ENCODE measurements at regions not wholly inside any gene's neighbourhood (a gene's known extent, or its start where the extent isn't known, plus 50 kb on each side); places are given as distances from the start of the nearest gene placed in this dataset.

DNA sequence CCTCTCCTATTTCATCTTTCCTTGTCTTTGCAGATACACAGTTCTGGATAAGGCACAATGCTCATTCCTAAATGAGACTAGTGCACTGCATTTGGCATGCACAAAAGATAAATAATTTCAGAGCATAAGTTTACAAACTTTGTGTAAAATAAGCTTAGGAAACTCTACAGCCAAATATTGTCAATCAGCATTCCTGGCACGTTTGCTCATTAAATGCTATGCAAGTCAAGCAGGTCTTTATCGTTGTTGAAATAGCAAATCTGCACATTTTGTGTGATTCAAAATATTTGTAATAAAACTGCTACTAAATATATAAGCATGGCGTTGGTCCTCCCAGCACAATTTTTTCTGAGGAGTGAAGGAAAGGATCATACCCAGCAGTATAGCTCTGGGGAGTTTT, 322.1 kb upstream of the NOCT start:
- no peaks in the 10 kb centered on the region for H3K9me3 ChIP-seq
- H3K4me3 ChIP-seq, result no peak overlapping the region
- H3K27me3 ChIP-seq (replicated peaks in 1 of 7), result peaks cover 0 to 8% (median 0%) of the 10 kb centered on the region in 7 donors
- intact Hi-C loops (cut with DNase I; ENCODE audit: low total_unique reads), result no loop called here
- WGBS, 5 donors, result 59 to 85% (median 69%) methylated on average over 3 of the region's 3 CpGs
- no peak overlapping the region for H3K27ac ChIP-seq
- no peaks in the 10 kb centered on the region for H3K36me3 ChIP-seq
- no peaks in the 10 kb centered on the region for H3K4me1 ChIP-seq
- TF ChIP-seq POLR2AphosphoS5 (IDR thresholded peaks at IDR 0.05) (no peak), POLR2A (IDR thresholded peaks at IDR 0.05) (no peak)
- TF ChIP-seq, protein P1, sequence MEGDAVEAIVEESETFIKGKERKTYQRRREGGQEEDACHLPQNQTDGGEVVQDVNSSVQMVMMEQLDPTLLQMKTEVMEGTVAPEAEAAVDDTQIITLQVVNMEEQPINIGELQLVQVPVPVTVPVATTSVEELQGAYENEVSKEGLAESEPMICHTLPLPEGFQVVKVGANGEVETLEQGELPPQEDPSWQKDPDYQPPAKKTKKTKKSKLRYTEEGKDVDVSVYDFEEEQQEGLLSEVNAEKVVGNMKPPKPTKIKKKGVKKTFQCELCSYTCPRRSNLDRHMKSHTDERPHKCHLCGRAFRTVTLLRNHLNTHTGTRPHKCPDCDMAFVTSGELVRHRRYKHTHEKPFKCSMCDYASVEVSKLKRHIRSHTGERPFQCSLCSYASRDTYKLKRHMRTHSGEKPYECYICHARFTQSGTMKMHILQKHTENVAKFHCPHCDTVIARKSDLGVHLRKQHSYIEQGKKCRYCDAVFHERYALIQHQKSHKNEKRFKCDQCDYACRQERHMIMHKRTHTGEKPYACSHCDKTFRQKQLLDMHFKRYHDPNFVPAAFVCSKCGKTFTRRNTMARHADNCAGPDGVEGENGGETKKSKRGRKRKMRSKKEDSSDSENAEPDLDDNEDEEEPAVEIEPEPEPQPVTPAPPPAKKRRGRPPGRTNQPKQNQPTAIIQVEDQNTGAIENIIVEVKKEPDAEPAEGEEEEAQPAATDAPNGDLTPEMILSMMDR (IDR thresholded peaks at IDR 0.05 in 8 of 11, conservative IDR thresholded peaks at IDR 0.05 in 3 of 11), result no peak
- no peak for DNase-seq

DNA sequence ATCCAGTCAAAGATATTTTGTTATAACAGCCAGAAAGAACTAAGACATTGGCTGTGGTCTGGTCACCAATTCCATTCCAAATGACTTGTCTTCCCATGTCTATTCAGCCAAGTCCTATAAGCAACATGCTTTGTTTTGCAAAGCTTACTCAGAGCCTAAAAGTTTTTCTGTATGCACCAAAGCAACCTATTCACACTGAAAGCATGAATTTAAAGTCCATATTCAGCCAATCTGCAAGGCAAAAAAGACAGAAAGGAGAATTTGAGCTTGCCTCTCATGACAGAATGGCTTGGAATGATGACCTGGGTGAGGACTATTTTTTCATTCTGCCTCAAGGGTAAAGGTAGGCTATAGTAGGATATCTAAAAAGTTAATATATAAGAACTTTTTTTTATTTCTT, 323.2 kb upstream of the NOCT start:
- Histone ChIP-seq H3K4me1 (no peaks in the 10 kb centered on the region), H3K27me3 (replicated peaks in 1 of 7) (peaks cover 0 to 9% (median 0%) of the 10 kb centered on the region in 7 donors), H3K27ac (no peak overlapping the region), H3K4me3 (no peak overlapping the region), H3K9me3 (no peaks in the 10 kb centered on the region), H3K36me3 (no peaks in the 10 kb centered on the region)
- no peak for DNase-seq
- TF ChIP-seq, protein P1 (IDR thresholded peaks at IDR 0.05 in 8 of 11, conservative IDR thresholded peaks at IDR 0.05 in 3 of 11), result no peak
- TF ChIP-seq POLR2AphosphoS5 (IDR thresholded peaks at IDR 0.05) (no peak), POLR2A (IDR thresholded peaks at IDR 0.05) (no peak)
- intact Hi-C loops (cut with DNase I; ENCODE audit: low total_unique reads), result no loop called here

DNA sequence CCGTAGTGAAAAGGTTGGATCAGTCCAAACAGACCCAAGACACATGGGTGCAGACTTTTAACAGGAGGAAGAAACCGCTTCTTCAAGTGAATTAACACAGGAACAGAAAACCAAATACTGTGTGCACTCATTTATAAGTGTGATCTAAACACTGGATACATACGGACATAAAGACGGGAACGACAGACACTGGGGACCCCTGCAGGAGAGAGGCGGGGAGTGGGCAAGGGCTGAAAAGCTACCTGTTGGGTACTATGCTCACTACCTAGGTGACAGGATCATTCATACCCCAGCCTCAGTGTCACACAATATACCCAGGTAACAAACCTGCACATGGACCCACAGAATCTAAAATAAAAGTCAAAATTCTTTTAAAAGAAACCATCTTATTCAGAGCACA, 326.0 kb upstream of the NOCT start:
- no peaks in the 10 kb centered on the region for H3K9me3 ChIP-seq
- intact Hi-C loops (cut with DNase I; ENCODE audit: low total_unique reads), result loop anchor here (10.0 kb wide), 1 partner anchor 655 kb away; no protein-coding TSS in a partner anchor
- H3K4me3 ChIP-seq, result no peak overlapping the region
- H3K27ac ChIP-seq, result no peak overlapping the region
- no peak for TF ChIP-seq POLR2AphosphoS5 (IDR thresholded peaks at IDR 0.05)
- peaks cover 0 to 9% (median 0%) of the 10 kb centered on the region in 7 donors for H3K27me3 ChIP-seq (replicated peaks in 1 of 7)
- 81 to 94% (median 90%) methylated on average over 6 of the region's 6 CpGs for WGBS, 5 donors
- no peaks in the 10 kb centered on the region for H3K36me3 ChIP-seq
- no peaks in the 10 kb centered on the region for H3K4me1 ChIP-seq
- no peak for DNase-seq

DNA sequence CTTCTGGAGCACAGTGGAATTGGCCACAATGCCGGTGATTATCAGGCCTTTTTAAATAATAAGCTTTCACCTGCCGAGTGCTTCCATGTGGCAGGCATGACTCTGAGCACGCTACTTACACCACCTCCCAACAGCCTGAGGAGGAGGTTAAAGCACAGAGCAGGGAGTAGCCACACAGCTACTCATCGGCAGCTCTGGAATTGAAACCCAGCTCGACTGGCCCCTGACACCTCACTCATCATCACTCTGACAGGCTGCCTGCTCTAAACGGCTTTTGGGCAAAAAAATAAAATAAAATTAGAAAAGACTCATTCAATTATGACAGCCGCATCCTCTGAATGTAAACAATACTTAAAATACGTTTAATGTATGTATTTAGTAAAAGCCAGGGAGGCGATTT, 326.4 kb upstream of the NOCT start:
- TF ChIP-seq, protein P1 (IDR thresholded peaks at IDR 0.05 in 8 of 11, conservative IDR thresholded peaks at IDR 0.05 in 3 of 11), result no peak
- Histone ChIP-seq H3K4me1 (no peaks in the 10 kb centered on the region), H3K4me3 (no peak overlapping the region), H3K27ac (no peak overlapping the region), H3K36me3 (no peaks in the 10 kb centered on the region), H3K27me3 (replicated peaks in 1 of 7) (peaks cover 0 to 9% (median 0%) of the 10 kb centered on the region in 7 donors), H3K9me3 (no peaks in the 10 kb centered on the region)
- no peak for DNase-seq
- WGBS, 5 donors, result 66 to 84% (median 80%) methylated on average over 9 of the region's 9 CpGs
- intact Hi-C loops (cut with DNase I; ENCODE audit: low total_unique reads), result loop anchor here (10.0 kb wide), 1 partner anchor 654 kb away; no protein-coding TSS in a partner anchor
